Breast epithelium (tissue), 3 donors: ENCODE measurements at regions not wholly inside any gene's neighbourhood (a gene's known extent, or its start where the extent isn't known, plus 50 kb on each side); places are given as distances from the start of the nearest gene placed in this dataset.

Experiments used
- CTCF ChIP-seq, 3 donors: fragments of 450-650 bp; IDR thresholded peaks; one replicate each; pipeline ENCODE4 v1.5.1; 2016 to 2017; ENCODE audit warnings: antibody characterized with exemption in 3 of 3, mild to moderate bottlenecking in 3 of 3, moderate library complexity in 3 of 3
- POLR2A ChIP-seq: fragments of 450-650 bp; IDR thresholded peaks from one replicate; pipeline ENCODE4 v1.6.1; 2016; ENCODE audit warnings: antibody characterized with exemption, mild to moderate bottlenecking, moderate library complexity

GRCh38 chr17:53264730-53265129, 558.0 kb upstream of the KIF2B start:
- TF ChIP-seq CTCF (IDR thresholded peaks at IDR 0.05) (no peak), POLR2A (no peak)
